ENCODE measurements at regions not wholly inside any gene's neighbourhood (a gene's known extent, or its start where the extent isn't known, plus 50 kb on each side); places are given as distances from the start of the nearest gene placed in this dataset.

- TF ChIP-seq, protein P1, sequence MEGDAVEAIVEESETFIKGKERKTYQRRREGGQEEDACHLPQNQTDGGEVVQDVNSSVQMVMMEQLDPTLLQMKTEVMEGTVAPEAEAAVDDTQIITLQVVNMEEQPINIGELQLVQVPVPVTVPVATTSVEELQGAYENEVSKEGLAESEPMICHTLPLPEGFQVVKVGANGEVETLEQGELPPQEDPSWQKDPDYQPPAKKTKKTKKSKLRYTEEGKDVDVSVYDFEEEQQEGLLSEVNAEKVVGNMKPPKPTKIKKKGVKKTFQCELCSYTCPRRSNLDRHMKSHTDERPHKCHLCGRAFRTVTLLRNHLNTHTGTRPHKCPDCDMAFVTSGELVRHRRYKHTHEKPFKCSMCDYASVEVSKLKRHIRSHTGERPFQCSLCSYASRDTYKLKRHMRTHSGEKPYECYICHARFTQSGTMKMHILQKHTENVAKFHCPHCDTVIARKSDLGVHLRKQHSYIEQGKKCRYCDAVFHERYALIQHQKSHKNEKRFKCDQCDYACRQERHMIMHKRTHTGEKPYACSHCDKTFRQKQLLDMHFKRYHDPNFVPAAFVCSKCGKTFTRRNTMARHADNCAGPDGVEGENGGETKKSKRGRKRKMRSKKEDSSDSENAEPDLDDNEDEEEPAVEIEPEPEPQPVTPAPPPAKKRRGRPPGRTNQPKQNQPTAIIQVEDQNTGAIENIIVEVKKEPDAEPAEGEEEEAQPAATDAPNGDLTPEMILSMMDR (IDR thresholded peaks at IDR 0.05) = no peak
- WGBS, 2 donors = 78 to 87% methylated on average over 5 of the region's 5 CpGs
- no peak overlapping the region for H3K4me3 ChIP-seq
- no peaks in the 10 kb centered on the region for H3K36me3 ChIP-seq
- no peak for ATAC-seq
- no peaks in the 10 kb centered on the region for H3K27me3 ChIP-seq
- H3K27ac ChIP-seq = no peak overlapping the region
- DNase-seq = no peak
- FAIRE-seq = no peak
- no peaks in the 10 kb centered on the region for H3K9me3 ChIP-seq
- no peaks in the 10 kb centered on the region for H3K4me1 ChIP-seq
- intact Hi-C loops (cut with DNase I) = no loop called here
These were observed 100.5 kb downstream of the AASDH start for GRCh38 chr4:56286763-56287162.

GRCh38 chr4:56283375-56283774 lies 103.9 kb downstream of the AASDH start:
- no peak overlapping the region for H3K27ac ChIP-seq
- WGBS, 2 donors = 86 to 93% methylated on average over 2 of the region's 2 CpGs
- DNase-seq = no peak
- no peaks in the 10 kb centered on the region for H3K9me3 ChIP-seq
- H3K4me1 ChIP-seq = no peaks in the 10 kb centered on the region
- H3K36me3 ChIP-seq = no peaks in the 10 kb centered on the region
- TF ChIP-seq, protein P1 (IDR thresholded peaks at IDR 0.05) = no peak
- H3K27me3 ChIP-seq = no peaks in the 10 kb centered on the region
- ATAC-seq = no peak
- intact Hi-C loops (cut with DNase I) = no loop called here
- H3K4me3 ChIP-seq = no peak overlapping the region
- FAIRE-seq = no peak

DNA sequence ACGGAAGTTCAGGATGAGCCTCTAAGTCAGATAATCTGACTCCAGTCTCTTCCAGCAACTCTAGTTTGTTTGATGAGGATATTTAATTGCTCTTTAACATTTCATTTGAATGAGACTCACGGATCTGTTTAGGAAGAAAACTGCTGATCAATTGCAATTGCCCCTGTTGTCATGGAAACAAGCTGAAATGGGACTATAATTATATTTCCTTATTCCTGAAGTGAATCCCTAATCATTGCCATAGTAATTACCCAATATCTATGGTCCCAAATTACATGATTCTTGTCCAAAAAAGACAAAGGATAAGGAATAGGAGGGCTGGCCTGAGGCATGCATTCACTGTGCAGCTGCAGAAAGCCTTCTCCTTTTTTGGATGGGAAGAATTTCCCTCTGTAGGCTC lies 105.3 kb downstream of the AASDH start:
- no peaks in the 10 kb centered on the region for H3K9me3 ChIP-seq
- no peak for ATAC-seq
- TF ChIP-seq, protein P1 (IDR thresholded peaks at IDR 0.05) = no peak
- no peak overlapping the region for H3K4me3 ChIP-seq
- no peak for DNase-seq
- H3K27ac ChIP-seq = no peak overlapping the region
- no peak for FAIRE-seq
- no peaks in the 10 kb centered on the region for H3K4me1 ChIP-seq
- H3K36me3 ChIP-seq = no peaks in the 10 kb centered on the region
- WGBS, 2 donors = 56 to 70% methylated on average over 2 of the region's 2 CpGs
- no peaks in the 10 kb centered on the region for H3K27me3 ChIP-seq
- intact Hi-C loops (cut with DNase I) = no loop called here

GRCh38 chr4:56276547-56276946 lies 110.7 kb downstream of the AASDH start:
- no peak for DNase-seq
- no peaks in the 10 kb centered on the region for H3K9me3 ChIP-seq
- no peaks in the 10 kb centered on the region for H3K27me3 ChIP-seq
- ATAC-seq = no peak
- TF ChIP-seq, protein P1 (IDR thresholded peaks at IDR 0.05) = no peak
- no peak for FAIRE-seq
- no peak overlapping the region for H3K27ac ChIP-seq
- H3K4me1 ChIP-seq = no peaks in the 10 kb centered on the region
- H3K4me3 ChIP-seq = no peak overlapping the region
- intact Hi-C loops (cut with DNase I) = no loop called here
- no peaks in the 10 kb centered on the region for H3K36me3 ChIP-seq

- WGBS, 2 donors = 38 to 58% methylated on average over 2 of the region's 2 CpGs
- ATAC-seq (no peak), DNase-seq (no peak), FAIRE-seq (no peak)
- no peaks in the 10 kb centered on the region for H3K4me1 ChIP-seq
- H3K27me3 ChIP-seq = no peaks in the 10 kb centered on the region
- no peak overlapping the region for H3K4me3 ChIP-seq
- no peaks in the 10 kb centered on the region for H3K36me3 ChIP-seq
- intact Hi-C loops (cut with DNase I) = no loop called here
- no peak overlapping the region for H3K27ac ChIP-seq
- TF ChIP-seq, protein P1 (IDR thresholded peaks at IDR 0.05) = no peak
- no peaks in the 10 kb centered on the region for H3K9me3 ChIP-seq
These were observed 113.9 kb downstream of the AASDH start for GRCh38 chr4:56273391-56273790.

Data from pancreas (tissue), 10 donors.